Right lobe of liver (tissue), 6 donors: ENCODE measurements at regions not wholly inside any gene's neighbourhood (a gene's known extent, or its start where the extent isn't known, plus 50 kb on each side); places are given as distances from the start of the nearest gene placed in this dataset.

Experiments
- ATAC-seq, 4 donors: fragments of 200-7000 bp; cut with Tn5 transposase; one replicate each; pipeline ENCODE4 v1.9.1; 2020; ENCODE audit warnings: mild to moderate bottlenecking in 4 of 4, moderate library complexity in 4 of 4
- DNase-seq, 3 donors: peaks; one replicate each; pipeline ENCODE4 v3.0.0-alpha.2; 2020
- H3K27ac ChIP-seq, 3 donors: fragments of 200-600 bp; one replicate each; pipeline ENCODE4 v1.8.0; 2022
- H3K27me3 ChIP-seq, 2 donors: fragments of 200-600 bp; one replicate each; pipeline ENCODE4 v1.8.0; 2022
- H3K36me3 ChIP-seq, 4 donors: fragments of 200-600 bp; sonication (generic) in 1 of 4; one replicate each; pipeline versions ENCODE4 v1.5.1 to v1.8.0; 2017 to 2022; ENCODE audit warnings: control low read depth in 1 of 4
- H3K4me1 ChIP-seq, 4 donors: fragments of 200-600 bp; sonication (generic) in 1 of 4; one replicate each; pipeline versions ENCODE4 v1.5.1 to v1.8.0; 2017 to 2022; ENCODE audit warnings: control low read depth in 1 of 4
- H3K4me3 ChIP-seq, 3 donors: fragments of 200-600 bp; one replicate each; pipeline ENCODE4 v1.8.0; 2022
- H3K9me3 ChIP-seq, 4 donors: fragments of 200-600 bp; sonication (generic) in 1 of 4; one replicate each; pipeline versions ENCODE4 v1.5.1 to v1.8.0; 2017 to 2022; ENCODE audit warnings: control low read depth in 1 of 4
- POLR2A ChIP-seq: fragments of 450-650 bp; IDR thresholded peaks from one replicate; pipeline ENCODE4 v1.6.1; 2017; ENCODE audit warnings: antibody characterized with exemption, mild to moderate bottlenecking
- WGBS: methylation state at CpG from one replicate; pipeline ENCODE4 v1.1.6; 2018; ENCODE audit warnings: low coverage, low lambda C conversion rate; ENCODE audit not compliant: insufficient coverage; ENCODE audit errors: missing lambda C conversion rate; 5-methylcytosine and 5-hydroxymethylcytosine counted together
- intact Hi-C, 2 donors: fragments of 100-400 bp; cut with DNase I; formaldehyde crosslinking; loops; one replicate each; pipeline versions ENCODE4 v1.11.2 to v1.14.1; 2022
- TF ChIP-seq, protein P1 (sequence below), 4 donors: fragments of 200-600 bp in 3 of 4; fragments of 450-650 bp in 1 of 4; IDR thresholded peaks; one replicate each; pipeline versions ENCODE4 v1.5.1 to v1.8.0; 2016 to 2022; ENCODE audit warnings: antibody characterized with exemption in 4 of 4, mild to moderate bottlenecking in 2 of 4
- donor health status: DM: no; HTN: yes; CAD: no.
- donor health status: DM: no; HTN: no; CAD: no.
- donor health status: DM: no; HTN: no; CAD: no.
- donor health status: DM: no; HTN: yes; CAD: no.
- donor health status: DM: no; HTN: yes; CAD: no.

DNA sequence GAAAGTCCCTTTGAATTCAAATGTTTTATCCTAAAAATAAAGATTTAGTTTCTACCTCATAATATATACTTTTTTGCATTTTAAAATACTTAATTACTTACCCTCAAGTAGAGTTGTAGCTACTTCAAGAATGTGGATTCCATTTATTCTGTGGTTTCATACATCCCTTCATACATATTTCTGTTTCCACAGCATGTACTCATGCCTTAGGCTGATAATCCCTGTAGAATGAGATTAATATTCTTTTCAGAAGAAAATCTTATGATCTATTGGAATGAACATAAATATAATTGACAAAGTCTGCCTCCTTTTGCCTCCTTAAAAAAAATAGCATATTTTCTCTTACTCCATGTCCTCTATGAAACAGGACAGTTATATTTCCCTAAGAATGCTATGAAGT, 465.7 kb downstream of the DTWD2 start:
- no peaks in the 10 kb centered on the region for H3K36me3 ChIP-seq
- no peak overlapping the region for H3K27ac ChIP-seq
- H3K4me1 ChIP-seq: no peaks in the 10 kb centered on the region
- H3K9me3 ChIP-seq: no peaks in the 10 kb centered on the region
- no peaks in the 10 kb centered on the region for H3K27me3 ChIP-seq
- intact Hi-C loops: no loop called here
- ATAC-seq (no peak), DNase-seq (no peak)
- no peak for TF ChIP-seq POLR2A
- TF ChIP-seq, protein P1, sequence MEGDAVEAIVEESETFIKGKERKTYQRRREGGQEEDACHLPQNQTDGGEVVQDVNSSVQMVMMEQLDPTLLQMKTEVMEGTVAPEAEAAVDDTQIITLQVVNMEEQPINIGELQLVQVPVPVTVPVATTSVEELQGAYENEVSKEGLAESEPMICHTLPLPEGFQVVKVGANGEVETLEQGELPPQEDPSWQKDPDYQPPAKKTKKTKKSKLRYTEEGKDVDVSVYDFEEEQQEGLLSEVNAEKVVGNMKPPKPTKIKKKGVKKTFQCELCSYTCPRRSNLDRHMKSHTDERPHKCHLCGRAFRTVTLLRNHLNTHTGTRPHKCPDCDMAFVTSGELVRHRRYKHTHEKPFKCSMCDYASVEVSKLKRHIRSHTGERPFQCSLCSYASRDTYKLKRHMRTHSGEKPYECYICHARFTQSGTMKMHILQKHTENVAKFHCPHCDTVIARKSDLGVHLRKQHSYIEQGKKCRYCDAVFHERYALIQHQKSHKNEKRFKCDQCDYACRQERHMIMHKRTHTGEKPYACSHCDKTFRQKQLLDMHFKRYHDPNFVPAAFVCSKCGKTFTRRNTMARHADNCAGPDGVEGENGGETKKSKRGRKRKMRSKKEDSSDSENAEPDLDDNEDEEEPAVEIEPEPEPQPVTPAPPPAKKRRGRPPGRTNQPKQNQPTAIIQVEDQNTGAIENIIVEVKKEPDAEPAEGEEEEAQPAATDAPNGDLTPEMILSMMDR (IDR thresholded peaks at IDR 0.05): no peak
- no peak overlapping the region for H3K4me3 ChIP-seq

DNA sequence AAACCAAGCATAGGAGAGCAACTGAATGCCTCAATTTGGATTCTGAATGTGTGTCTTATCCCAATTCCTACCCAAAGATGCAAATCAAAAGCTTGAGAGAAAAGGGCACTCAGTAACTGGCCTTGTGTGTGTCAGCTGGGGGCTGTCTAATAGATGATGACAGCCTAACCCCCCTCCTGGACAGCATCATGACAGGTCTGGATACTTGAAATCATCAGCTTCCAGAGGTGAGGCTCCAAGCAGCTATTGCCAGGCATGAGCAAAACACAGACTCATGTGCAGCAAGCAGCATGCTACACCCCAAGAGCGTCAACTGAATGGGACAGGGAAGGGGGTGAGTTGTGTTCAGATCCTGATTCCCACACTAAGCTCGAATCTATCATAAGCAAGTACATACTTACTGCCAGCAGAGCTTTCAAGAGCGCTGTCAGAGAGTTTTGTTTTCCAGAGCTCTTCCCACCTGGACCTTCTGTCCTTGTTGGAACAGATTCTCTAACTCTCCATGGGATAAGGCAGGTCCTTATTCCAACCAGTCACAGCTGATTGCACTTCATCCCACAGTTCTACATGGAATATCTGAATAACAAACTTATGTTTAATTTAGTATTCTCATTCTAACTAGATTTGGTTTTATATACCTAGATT, 467.5 kb downstream of the DTWD2 start:
- no peak overlapping the region for H3K27ac ChIP-seq
- intact Hi-C loops: no loop called here
- H3K36me3 ChIP-seq: no peaks in the 10 kb centered on the region
- no peak overlapping the region for H3K4me3 ChIP-seq
- TF ChIP-seq, protein P1 (IDR thresholded peaks at IDR 0.05): no peak
- DNase-seq (no peak), ATAC-seq (no peak)
- no peaks in the 10 kb centered on the region for H3K9me3 ChIP-seq
- no peaks in the 10 kb centered on the region for H3K4me1 ChIP-seq
- H3K27me3 ChIP-seq: no peaks in the 10 kb centered on the region
- 100% methylated on average over 1 of the region's 3 CpGs for WGBS

DNA sequence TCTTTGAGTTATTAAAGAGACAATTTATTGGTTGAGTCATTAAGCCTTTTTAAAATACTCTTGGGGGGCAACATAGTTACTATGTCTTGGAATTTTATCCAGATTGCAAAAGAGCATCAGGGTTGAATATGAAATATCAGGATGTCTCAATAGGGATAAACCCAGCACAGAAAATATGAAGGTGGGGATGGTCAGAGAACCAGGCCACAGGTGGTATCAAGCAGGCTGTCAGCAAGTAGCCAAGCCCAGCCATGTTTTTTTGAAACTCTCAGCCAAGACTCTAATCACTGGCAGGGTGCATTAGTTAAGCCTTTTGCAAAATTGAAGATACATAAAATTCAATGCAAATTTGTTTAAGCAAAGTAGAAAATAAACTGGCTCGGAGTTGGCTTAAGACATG, 468.9 kb downstream of the DTWD2 start:
- Histone ChIP-seq H3K27me3 (no peaks in the 10 kb centered on the region), H3K9me3 (no peaks in the 10 kb centered on the region), H3K27ac (no peak overlapping the region), H3K4me3 (no peak overlapping the region), H3K4me1 (no peaks in the 10 kb centered on the region), H3K36me3 (no peaks in the 10 kb centered on the region)
- TF ChIP-seq POLR2A: no peak
- TF ChIP-seq, protein P1 (IDR thresholded peaks at IDR 0.05): no peak
- ATAC-seq: no peak
- no peak for DNase-seq
- WGBS: 44% methylated on average over 1 of the region's 1 CpG
- intact Hi-C loops: no loop called here

DNA sequence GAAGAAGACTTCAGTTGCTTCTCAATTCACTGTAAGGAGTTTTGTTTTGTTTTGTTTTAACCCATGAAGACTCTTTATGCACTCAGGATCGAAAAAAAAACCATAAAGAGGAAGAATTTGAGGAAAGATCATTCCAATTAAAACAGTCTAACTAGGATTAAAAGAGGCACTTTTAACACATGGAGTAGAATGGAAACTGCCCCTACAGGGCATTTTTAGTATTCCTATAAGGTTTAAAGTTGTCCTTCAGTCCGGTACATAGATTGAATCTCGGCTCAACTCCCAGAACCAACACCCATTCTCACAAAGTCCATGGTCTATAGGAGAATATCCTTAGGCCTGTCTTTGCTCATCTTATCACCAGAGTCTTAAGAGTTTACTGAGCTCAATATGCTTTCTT, 469.6 kb downstream of the DTWD2 start:
- Histone ChIP-seq H3K36me3 (no peaks in the 10 kb centered on the region), H3K4me3 (no peak overlapping the region), H3K9me3 (no peaks in the 10 kb centered on the region), H3K27me3 (no peaks in the 10 kb centered on the region), H3K4me1 (no peaks in the 10 kb centered on the region), H3K27ac (no peak overlapping the region)
- TF ChIP-seq POLR2A: no peak
- TF ChIP-seq, protein P1 (IDR thresholded peaks at IDR 0.05): no peak
- intact Hi-C loops: no loop called here
- DNase-seq (no peak), ATAC-seq (no peak)
- 61% methylated on average over 3 of the region's 3 CpGs for WGBS

DNA sequence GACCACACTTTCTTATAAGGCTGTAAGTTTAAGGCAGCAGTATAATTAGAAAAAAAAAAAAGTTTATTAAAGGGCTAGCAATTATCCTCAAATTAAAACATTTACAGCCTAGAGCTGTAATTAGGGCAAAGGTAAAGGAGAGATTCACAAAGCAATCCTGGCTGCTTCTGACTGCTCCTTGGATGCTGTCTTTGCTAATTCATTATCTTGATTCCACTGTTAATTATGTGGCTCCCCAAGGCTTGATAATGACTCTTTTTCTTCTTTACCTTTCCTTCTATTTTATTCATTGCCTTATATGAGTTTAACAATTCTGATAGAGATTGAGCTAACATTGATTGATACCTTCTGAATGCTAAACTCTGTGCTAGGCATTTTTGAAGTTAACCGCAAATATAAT, 476.5 kb downstream of the DTWD2 start:
- no peak for ATAC-seq
- Histone ChIP-seq H3K36me3 (no peaks in the 10 kb centered on the region), H3K4me3 (no peak overlapping the region), H3K9me3 (no peaks in the 10 kb centered on the region), H3K27ac (no peak overlapping the region), H3K4me1 (no peaks in the 10 kb centered on the region), H3K27me3 (no peaks in the 10 kb centered on the region)
- TF ChIP-seq, protein P1 (IDR thresholded peaks at IDR 0.05): no peak
- no peak for TF ChIP-seq POLR2A
- WGBS: 100% methylated on average over 1 of the region's 1 CpG
- no peak for DNase-seq
- intact Hi-C loops: no loop called here
